Stomach (tissue), 4 donors: ENCODE measurements at regions not wholly inside any gene's neighbourhood (a gene's known extent, or its start where the extent isn't known, plus 50 kb on each side); places are given as distances from the start of the nearest gene placed in this dataset.

Experiments used
- CTCF ChIP-seq, 7 experiments: fragments of 450-650 bp in 4 of 7; fragments of 200-600 bp in 3 of 7; sonication (generic) in 3 of 7; IDR thresholded peaks; one replicate each; pipeline ENCODE4 v1.5.1; 2016 to 2019; ENCODE audit warnings: antibody characterized with exemption in 7 of 7, control low read depth in 2 of 7, mild to moderate bottlenecking in 1 of 7
- EP300 ChIP-seq: sonication (generic); formaldehyde crosslinking; IDR thresholded peaks from one replicate; pipeline ENCODE4 v1.6.1; 2017; ENCODE audit warnings: antibody characterized with exemption
- POLR2A ChIP-seq, 4 donors: fragments of 450-650 bp; IDR thresholded peaks; one replicate each; pipeline ENCODE4 v1.6.1; 2016; ENCODE audit warnings: antibody characterized with exemption in 4 of 4, control low read depth in 2 of 4, mild to moderate bottlenecking in 1 of 4, moderate library complexity in 1 of 4
- POLR2AphosphoS5 ChIP-seq, 3 donors: sonication (generic); formaldehyde crosslinking; IDR thresholded peaks; one replicate each; pipeline ENCODE4 v1.6.1; 2016; ENCODE audit warnings: antibody characterized with exemption in 3 of 3

- peak in 1 of 7 experiments; percentile 6 for TF ChIP-seq CTCF (IDR thresholded peaks at IDR 0.05)
- TF ChIP-seq POLR2AphosphoS5 (IDR thresholded peaks at IDR 0.05) = no peak
- TF ChIP-seq EP300 = no peak
- no peak for TF ChIP-seq POLR2A (IDR thresholded peaks at IDR 0.05)
These were observed 67.8 kb upstream of the ARL4C start for GRCh38 chr2:234564699-234565098.
